GM23338 (cell line): ENCODE measurements at regions not wholly inside any gene's neighbourhood (a gene's known extent, or its start where the extent isn't known, plus 50 kb on each side); places are given as distances from the start of the nearest gene placed in this dataset.

Experiments used
- ATAC-seq: fragments of 200-7000 bp; cut with Tn5 transposase; 3 replicates; pipeline ENCODE4 v1.9.1; 2020
- DNase-seq: peaks from one replicate; pipeline ENCODE4 v3.0.0-alpha.2; 2015; ENCODE audit warnings: low spot score
- H2AFZ ChIP-seq: fragments of 200-600 bp; sonication (generic); 2 replicates; pipeline ENCODE4 v1.8.0; 2016; ENCODE audit warnings: antibody characterized with exemption, mild to moderate bottlenecking, moderate library complexity
- H3F3A ChIP-seq: fragments of 200-600 bp; sonication (generic); replicated peaks from 2 replicates; pipeline ENCODE4 v1.8.0; 2017; ENCODE audit warnings: antibody characterized with exemption, mixed run types, low read depth
- H3K27ac ChIP-seq: fragments of 200-600 bp; sonication (generic); 2 replicates; pipeline ENCODE4 v1.6.1; 2016; ENCODE audit warnings: low read depth
- H3K27me3 ChIP-seq: fragments of 200-600 bp; sonication (generic); 2 replicates; pipeline ENCODE4 v1.8.0; 2016; ENCODE audit warnings: mild to moderate bottlenecking, mixed run types, moderate library complexity; ENCODE audit not compliant: insufficient read depth
- H3K36me3 ChIP-seq: fragments of 200-600 bp; sonication (generic); 2 replicates; pipeline ENCODE4 v1.8.0; 2016; ENCODE audit warnings: mild to moderate bottlenecking; ENCODE audit not compliant: insufficient read depth
- H3K4me1 ChIP-seq: fragments of 200-600 bp; sonication (generic); 2 replicates; pipeline ENCODE4 v1.8.0; 2016; ENCODE audit warnings: mild to moderate bottlenecking, moderate library complexity; ENCODE audit not compliant: insufficient read depth
- H3K4me2 ChIP-seq: fragments of 200-600 bp; sonication (generic); 2 replicates; pipeline ENCODE4 v1.7.1; 2017; ENCODE audit warnings: mixed run types
- H3K4me3 ChIP-seq: fragments of 200-600 bp; sonication (generic); 2 replicates; pipeline ENCODE4 v1.6.1; 2016; ENCODE audit warnings: mixed run types
- H3K79me2 ChIP-seq: fragments of 200-600 bp; sonication (generic); replicated peaks from 2 replicates; pipeline ENCODE4 v1.8.0; 2017; ENCODE audit warnings: mild to moderate bottlenecking; ENCODE audit not compliant: insufficient read depth
- H3K9me2 ChIP-seq: fragments of 200-600 bp; sonication (generic); 2 replicates; pipeline ENCODE4 v1.8.0; 2017; ENCODE audit not compliant: insufficient read depth
- H4K20me1 ChIP-seq: fragments of 200-600 bp; sonication (generic); replicated peaks from 2 replicates; pipeline ENCODE4 v1.8.0; 2017; ENCODE audit warnings: mild to moderate bottlenecking; ENCODE audit not compliant: insufficient read depth
- H3K27ac Mint-ChIP-seq: 2 replicates; pipeline ENCODE4 v1.8.0; 2020; ENCODE audit warnings: inconsistent platforms, mild to moderate bottlenecking, moderate library complexity, mixed read lengths
- H3K27me3 Mint-ChIP-seq: 3 replicates; pipeline ENCODE4 v1.8.0; 2022; ENCODE audit warnings: low read depth, mild to moderate bottlenecking, moderate library complexity, mixed read lengths, inconsistent platforms; ENCODE audit not compliant: insufficient read depth, poor library complexity
- H3K36me3 Mint-ChIP-seq: 3 replicates; pipeline ENCODE4 v1.8.0; 2021; ENCODE audit warnings: low read depth, mild to moderate bottlenecking, inconsistent platforms, moderate library complexity, mixed read lengths
- H3K4me1 Mint-ChIP-seq: 3 replicates; pipeline ENCODE4 v1.8.0; 2020; ENCODE audit warnings: mild to moderate bottlenecking, inconsistent platforms, mixed read lengths
- H3K4me3 Mint-ChIP-seq: 3 replicates; pipeline ENCODE4 v1.8.0; 2021; ENCODE audit warnings: moderate library complexity, mild to moderate bottlenecking, inconsistent platforms, mixed read lengths
- H3K9me3 Mint-ChIP-seq: 3 replicates; pipeline ENCODE4 v1.8.0; 2020; ENCODE audit warnings: moderate library complexity, mild to moderate bottlenecking, inconsistent platforms, mixed read lengths
- CREB1 ChIP-seq: fragments of 250-450 bp; sonication (Bioruptor Pico); IDR thresholded peaks from 2 replicates; pipeline ENCODE4 v1.5.0; 2020; ENCODE audit warnings: low read depth, mild to moderate bottlenecking, moderate library complexity
- CTCF ChIP-seq, 2 experiments: fragments of 200-600 bp in 1 of 2; sonication (generic) in 1 of 2; conservative IDR thresholded peaks; 2 replicates each; pipeline versions ENCODE4 v1.5.1 to v1.6.1; 2016 to 2017; ENCODE audit warnings: antibody characterized with exemption in 2 of 2, low read depth in 2 of 2, mild to moderate bottlenecking in 2 of 2, moderate library complexity in 1 of 2
- ETS1 ChIP-seq: IDR thresholded peaks from 2 replicates; pipeline ENCODE4 v1.6.1; 2016; ENCODE audit warnings: antibody characterized with exemption
- EZH2 ChIP-seq: fragments of 200-600 bp; sonication (generic); IDR thresholded peaks from one replicate; pipeline ENCODE4 v1.8.0; 2017; ENCODE audit warnings: antibody characterized with exemption, mild to moderate bottlenecking, low read depth; ENCODE audit not compliant: unreplicated experiment
- EZH2phosphoT487 ChIP-seq: fragments of 200-600 bp; sonication (generic); IDR thresholded peaks from one replicate; pipeline ENCODE4 v1.8.1; 2018; ENCODE audit warnings: antibody characterized with exemption; ENCODE audit not compliant: unreplicated experiment
- JUNB ChIP-seq: IDR thresholded peaks from one replicate; pipeline ENCODE4 v1.6.1; 2016; ENCODE audit warnings: antibody characterized with exemption; ENCODE audit not compliant: unreplicated experiment
- NANOG ChIP-seq: IDR thresholded peaks from 2 replicates; pipeline ENCODE4 v1.6.1; 2016; ENCODE audit warnings: antibody characterized with exemption, borderline replicate concordance
- POLR2AphosphoS5 ChIP-seq: IDR thresholded peaks from 2 replicates; pipeline ENCODE4 v1.6.1; 2016; ENCODE audit warnings: antibody characterized with exemption, low read depth
- REST ChIP-seq: IDR thresholded peaks from one replicate; pipeline ENCODE4 v1.6.1; 2018; ENCODE audit warnings: antibody characterized with exemption; ENCODE audit not compliant: unreplicated experiment
- STAT1 ChIP-seq: IDR thresholded peaks from one replicate; pipeline ENCODE4 v1.6.1; 2016; ENCODE audit warnings: antibody characterized with exemption; ENCODE audit not compliant: unreplicated experiment
- ZNF114 ChIP-seq: fragments of 250-450 bp; sonication (Bioruptor Pico); IDR thresholded peaks from 2 replicates; pipeline ENCODE4 v1.5.0; 2020; ENCODE audit warnings: mild to moderate bottlenecking, moderate library complexity
- ZNF331 ChIP-seq: fragments of 250-450 bp; sonication (Bioruptor Pico); IDR thresholded peaks from 2 replicates; pipeline ENCODE4 v1.5.0; 2020; ENCODE audit warnings: low read depth, mild to moderate bottlenecking, moderate library complexity
- ZNF462 ChIP-seq: fragments of 250-450 bp; sonication (Bioruptor Pico); IDR thresholded peaks from 2 replicates; pipeline ENCODE4 v1.5.0; 2020; ENCODE audit warnings: mild to moderate bottlenecking, moderate library complexity

GRCh38 chr1:191674626-191675179 lies 483.6 kb upstream of the RGS18 start:
- Histone ChIP-seq H2AFZ (no peak overlapping the region), H3K36me3 (no peaks in the 10 kb centered on the region), H4K20me1 (no peaks in the 10 kb centered on the region), H3K9me2 (no peaks in the 10 kb centered on the region), H3K4me1 (no peaks in the 10 kb centered on the region), H3K4me2 (no peak overlapping the region), H3F3A (no peaks in the 10 kb centered on the region), H3K79me2 (no peaks in the 10 kb centered on the region), H3K27me3 (0 out of 2 replicates have a peak, but pooled peaks cover 2% of the 10 kb centered on the region), H3K27ac (no peak overlapping the region), H3K4me3 (no peak overlapping the region)
- Mint-ChIP-seq H3K4me3 (no peak overlapping the region), H3K9me3 (no peaks in the 10 kb centered on the region), H3K4me1 (no peaks in the 10 kb centered on the region; the same call in 2 of the 3 replicates), H3K27ac (no peak overlapping the region), H3K36me3 (no peaks in the 10 kb centered on the region), H3K27me3 (no peaks in the 10 kb centered on the region)
- ATAC-seq (peak; percentile 40; the same call in 2 of the 3 replicates), DNase-seq (peak; percentile 37)
- no peak for TF ChIP-seq ZNF462 (CRISPR knock-in tag)
- no peak for TF ChIP-seq JUNB
- no peak for TF ChIP-seq ZNF331
- TF ChIP-seq STAT1: no peak
- TF ChIP-seq EZH2: no peak
- TF ChIP-seq ZNF114 (CRISPR knock-in tag): no peak
- no peak for TF ChIP-seq CTCF (conservative IDR thresholded peaks at IDR 0.05; ENCODE audit: low read depth in 2 of 2)
- no peak for TF ChIP-seq ETS1
- TF ChIP-seq POLR2AphosphoS5: no peak
- TF ChIP-seq CREB1 (CRISPR knock-in tag): no peak
- TF ChIP-seq NANOG: no peak
- TF ChIP-seq EZH2phosphoT487: no peak
- no peak for TF ChIP-seq REST
